AG20443 (cell line): ENCODE measurements at regions not wholly inside any gene's neighbourhood (a gene's known extent, or its start where the extent isn't known, plus 50 kb on each side); places are given as distances from the start of the nearest gene placed in this dataset.
A peak's percentile ranks its signal among the peaks of the same experiment; 100 is the strongest.

ENCODE experiments used
- DNase-seq: peaks from one replicate; pipeline ENCODE4 v3.0.0; 2012; ENCODE audit warnings: low spot score, mixed read lengths

DNA sequence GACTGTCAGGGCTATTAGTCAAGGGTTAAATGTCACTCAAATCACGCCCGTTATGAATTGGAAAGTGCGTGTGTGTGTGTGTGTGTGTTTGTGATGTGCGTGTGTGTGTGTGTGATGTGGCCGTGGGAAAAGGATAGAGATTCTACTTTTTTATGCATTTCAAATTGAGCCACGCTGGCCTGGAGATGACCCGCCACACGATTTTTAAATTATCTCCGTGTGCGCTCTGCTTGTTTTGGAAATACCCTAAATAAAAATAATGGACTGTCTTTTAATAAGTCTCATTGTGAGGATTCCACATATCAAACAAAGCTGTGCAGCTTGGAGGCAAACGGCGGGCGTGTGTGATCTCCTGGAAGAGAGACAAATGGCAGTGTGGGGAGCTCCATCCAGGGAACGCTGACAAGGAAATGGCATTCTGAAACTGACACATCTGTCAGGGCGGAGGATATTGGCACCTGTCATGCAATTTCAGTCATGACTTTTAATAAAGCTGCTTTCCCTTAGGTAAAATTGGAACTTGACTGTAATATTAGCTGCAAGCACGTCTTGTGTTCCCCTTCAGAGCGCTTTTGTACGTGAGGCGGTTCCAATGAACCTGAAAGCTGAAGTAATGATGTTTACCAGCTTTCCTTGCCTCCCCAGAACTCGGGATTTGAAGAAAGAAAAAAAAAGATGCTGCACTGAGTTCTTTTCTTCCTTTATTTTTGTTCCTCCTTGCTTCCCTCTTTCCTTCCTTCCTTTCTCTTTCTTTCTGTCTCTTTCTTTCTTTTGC is 381.8 kb upstream of the SMIM21 start:
- no peak for DNase-seq

DNA sequence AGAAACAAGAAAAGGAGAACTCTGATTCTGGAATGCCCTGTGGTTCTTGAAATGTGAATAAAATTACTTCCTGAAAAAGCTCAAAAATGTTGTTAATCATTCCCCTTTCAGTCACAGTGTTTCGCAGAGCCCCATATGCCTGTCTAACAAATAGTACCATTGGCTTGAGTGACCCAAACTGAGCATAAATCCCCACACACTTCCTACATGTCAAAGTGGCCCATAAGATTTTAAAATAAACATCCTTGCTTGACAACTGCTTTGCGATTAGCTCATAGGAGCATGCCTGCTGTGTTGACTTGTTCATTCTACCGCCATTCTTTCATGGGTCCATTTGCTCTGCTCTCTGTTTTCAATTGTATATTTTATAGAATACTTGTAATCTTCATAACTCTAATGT is 377.8 kb upstream of the SMIM21 start:
- no peak for DNase-seq

DNA sequence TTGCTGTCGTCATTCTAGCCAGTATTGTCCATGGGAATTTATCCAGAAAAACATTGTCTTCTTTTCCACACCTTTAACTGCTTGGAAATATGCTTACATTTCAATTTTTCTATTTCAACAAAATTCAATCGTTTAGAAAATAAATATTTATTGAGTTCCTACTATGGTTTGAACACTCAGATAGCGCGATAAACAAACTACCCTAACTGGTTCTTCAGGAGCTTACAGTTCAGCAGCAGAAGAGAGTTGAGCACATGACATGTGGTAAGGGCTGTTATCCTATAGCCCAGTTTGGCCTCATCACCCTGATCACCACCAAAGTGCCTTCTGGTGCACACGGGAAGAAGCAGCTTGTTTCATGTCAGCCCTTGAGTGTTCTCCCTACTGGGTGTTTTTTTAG is 375.2 kb upstream of the SMIM21 start:
- no peak for DNase-seq

DNA sequence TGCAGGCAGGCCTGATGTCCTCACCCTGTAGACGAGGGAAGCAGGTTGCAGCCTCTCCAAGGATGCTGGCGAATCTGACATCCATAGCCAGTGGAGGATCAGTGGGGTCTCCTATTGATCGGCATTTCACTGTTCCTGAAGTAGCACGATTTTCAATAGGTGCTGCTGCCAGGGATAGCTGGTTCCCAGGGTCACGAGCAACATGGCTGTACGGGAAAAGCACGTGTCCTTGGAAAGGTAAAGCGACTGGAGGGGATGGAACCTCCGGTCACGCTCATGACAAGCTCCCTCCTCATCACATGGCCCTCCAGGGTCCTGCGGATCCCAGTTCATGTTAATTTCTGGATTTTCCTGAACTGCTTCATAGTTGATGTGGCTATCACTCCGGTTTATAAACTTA is 373.7 kb upstream of the SMIM21 start:
- no peak for DNase-seq

DNA sequence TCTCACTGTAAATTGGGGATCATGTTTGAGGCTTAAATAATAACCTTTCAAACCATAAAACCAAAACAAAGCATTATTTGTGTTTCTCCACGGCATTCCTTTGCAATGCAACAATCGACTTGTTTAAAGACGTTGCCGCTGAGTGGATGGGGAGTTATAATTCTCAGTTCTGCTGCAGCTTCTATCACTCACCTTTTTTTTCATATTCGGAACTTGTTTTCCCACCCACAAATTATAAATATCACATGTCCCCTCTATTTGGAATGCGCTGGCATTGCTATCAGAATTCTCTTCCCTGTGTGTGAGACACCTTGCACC is 372.8 kb upstream of the SMIM21 start:
- DNase-seq: no peak

DNA sequence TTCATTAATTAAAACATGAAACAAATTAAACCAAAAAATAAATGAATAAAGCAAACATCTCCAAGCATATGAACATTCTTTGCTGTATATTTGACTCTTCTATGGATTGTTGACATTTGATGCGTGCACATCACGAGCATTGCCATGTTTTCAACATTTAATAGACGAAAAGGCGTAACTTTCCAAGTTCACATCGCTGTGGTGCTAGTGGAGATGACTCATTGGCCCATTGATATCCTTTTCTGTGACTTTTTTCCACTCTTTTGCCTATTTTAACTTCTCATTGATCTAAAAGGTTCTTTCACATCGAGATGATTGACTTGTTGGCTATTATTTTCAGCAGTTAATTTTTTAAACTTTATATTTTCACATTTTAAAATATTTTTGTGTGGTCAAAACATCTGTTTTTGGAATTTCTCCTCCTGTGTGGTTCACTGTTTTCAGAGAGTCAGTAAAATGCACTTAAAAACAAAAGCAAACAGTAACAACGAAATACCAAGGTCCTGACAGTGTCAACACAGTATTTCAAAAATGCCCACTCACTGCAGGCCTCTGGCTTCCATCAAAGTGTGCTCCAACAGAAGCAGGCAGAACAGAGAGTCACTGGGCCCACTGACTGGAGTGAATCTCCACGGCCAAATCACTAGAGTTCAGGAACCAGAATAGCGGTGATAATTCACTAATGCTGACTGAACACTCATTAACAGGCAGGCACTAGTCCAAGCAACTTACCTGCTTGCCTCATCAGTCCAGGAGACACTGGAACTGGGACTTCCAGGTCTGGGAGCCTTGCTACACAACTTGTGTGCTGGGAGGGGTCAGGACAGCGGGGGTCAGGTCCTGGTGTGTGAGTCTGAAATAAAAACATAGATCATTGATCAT is 372.2 kb upstream of the SMIM21 start:
- DNase-seq: peak; percentile 52

DNA sequence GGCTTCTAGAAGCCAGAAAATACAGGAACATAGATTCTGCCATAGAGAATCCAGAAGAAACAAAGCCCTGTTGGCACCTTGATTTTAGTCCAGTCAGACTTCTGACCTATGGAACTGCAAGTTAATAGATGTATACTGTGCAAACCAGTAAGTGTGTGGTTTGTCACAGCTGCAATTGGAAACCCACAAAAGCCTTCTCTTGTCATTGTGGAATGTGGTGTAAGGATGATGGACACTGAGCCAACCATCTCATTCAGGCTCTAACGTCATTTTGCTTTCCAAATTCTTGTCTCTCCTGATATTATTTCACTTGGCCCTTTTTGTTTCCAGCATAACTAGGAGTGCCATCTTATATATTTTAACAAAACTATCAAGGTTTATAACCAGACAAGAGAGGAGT is 369.5 kb upstream of the SMIM21 start:
- no peak for DNase-seq

DNA sequence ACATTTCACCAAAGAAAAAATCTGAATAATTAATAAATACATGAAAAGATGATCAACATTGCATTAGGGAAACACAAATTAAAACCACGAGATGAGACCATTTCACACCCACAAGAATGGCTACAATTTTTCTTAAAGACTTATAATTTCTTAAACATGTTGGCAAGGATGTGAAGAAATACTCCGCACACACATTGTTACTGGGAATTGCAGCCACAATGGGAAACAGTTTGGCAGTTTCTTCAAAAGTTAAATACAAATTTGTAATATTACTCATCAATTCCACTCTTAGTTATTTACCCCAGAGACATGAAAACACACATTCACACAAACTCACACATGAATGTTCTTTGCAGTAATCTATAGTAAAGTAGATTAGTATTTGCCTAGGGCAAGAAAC is 363.3 kb upstream of the SMIM21 start:
- no peak for DNase-seq

DNA sequence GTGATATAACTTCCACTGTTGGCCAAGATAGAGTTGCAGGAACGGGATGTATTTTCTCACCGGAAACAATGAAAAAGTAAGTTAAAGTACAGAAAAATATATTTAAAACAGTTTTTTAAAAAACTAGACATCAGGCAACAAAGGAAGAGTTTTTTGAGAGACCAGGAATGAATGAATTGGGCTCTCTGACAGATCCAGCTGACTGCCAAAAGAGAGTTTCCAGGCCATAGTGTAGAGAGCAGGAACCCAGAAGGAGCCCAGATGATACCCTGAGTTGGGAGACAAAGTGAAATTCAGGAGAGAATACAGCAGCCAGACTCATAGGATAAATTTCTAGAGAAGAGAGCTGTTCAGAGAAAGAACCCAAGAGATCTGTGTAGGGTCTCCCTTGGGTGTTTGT is 362.6 kb upstream of the SMIM21 start:
- no peak for DNase-seq

DNA sequence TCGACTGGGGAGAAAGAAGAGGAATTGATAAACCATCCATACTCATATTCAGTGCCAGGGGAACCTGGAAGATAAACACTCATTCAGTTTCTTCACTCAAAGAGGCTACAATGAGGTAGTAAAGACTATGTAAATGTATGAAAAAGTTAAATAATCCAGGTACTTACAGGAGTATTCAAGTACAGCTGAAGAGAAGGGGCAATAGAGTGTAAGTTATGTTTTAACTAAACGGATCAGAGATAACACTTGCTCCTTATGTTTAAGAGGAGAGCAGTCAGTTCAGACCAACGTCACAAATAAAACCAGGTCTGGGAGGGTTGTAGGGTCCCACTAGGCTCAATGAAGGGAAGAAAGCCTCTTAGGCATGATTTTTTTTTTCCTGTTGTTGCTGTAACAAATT is 358.3 kb upstream of the SMIM21 start:
- no peak for DNase-seq

DNA sequence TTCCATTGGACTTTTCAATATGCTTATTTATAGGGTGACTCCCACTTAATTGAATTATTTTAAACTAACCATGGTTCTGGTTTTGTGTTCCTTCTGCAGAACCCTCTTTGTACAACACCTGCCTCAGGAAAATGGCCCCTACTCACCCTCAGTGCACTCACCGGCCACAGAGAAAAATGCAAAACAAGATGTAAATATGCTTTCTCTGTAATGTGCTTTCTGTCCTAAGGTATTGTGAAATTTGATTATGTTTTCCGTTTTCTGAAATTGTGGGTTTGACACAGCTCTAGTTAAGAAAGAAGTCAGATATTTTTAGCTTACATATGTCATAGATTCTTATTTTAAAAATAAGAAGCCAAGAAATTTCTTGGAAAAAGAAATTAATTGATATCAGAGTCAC is 357.7 kb upstream of the SMIM21 start:
- DNase-seq: no peak

DNA sequence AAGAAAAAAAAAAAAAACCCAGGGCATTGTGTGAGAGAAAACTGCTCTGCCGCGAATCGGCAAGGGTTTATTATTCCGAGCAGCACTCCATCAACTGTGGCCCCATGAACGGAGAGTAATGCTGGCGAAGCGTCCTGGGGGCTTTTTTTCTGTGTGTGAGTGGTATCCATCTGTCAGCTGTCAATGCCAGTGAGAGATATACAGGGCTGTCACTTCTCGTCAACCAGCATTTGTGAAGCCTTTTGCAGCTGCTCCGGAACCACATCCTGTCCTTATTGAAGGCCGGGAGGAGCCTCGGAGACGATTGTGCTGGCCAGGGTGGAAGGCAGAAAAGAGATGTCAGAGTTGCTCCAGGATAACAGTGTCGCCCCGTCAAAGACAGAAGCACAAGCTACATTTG is 356.9 kb upstream of the SMIM21 start:
- DNase-seq: peak; percentile 28

DNA sequence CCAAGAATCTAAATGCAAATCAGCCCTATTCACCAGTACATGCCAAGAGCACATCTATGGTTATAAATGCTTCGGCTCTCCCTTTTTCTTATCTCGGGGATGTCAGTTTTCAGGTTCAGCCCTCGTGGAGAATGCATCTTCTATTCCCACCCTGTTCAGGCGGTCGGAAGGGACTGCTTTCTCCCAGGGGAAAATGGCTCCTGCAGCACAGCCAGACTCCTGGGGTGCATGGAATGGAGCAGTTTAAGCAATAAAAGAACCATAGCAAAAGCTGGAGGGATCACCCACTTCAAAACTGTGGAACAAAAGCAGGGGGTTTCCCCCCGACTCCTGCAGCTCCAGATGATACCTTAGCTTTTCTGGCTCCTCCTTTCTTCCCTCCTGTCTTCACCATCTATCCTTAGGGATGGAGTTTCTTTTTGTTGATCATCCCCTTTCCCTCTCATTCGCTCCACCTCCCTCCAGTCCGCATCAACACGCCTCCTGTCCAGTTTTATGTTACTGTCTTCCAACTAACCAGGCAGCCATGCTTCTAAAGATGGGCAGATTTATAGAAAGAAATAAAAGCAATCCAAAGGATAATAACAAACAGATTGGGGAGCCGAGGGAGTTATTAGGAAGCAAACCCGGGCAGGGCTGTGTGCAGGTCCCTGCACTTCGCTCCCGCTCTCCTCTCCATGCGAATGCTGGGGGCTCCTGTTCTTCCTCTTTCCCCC is 356.2 kb upstream of the SMIM21 start:
- DNase-seq: no peak

DNA sequence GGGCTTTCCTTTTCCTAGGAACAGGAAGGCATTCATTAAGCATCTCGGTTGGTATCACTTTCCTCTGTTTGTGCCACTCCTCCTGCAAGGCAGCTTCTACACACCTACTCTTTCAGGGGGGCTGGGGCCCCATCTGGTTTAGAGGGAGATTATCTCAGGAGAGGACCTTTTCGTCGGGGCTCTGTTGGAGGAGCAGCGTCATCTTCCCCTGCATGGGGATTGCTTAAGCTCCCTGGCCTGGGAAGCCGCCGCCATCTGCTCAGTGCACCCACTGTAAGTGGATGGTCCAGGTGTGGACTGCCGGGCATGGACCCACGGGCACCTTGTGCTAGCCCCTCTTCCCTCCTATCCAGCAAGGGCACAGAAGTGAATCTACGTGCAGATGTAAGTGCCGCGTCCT is 355.3 kb upstream of the SMIM21 start:
- no peak for DNase-seq

DNA sequence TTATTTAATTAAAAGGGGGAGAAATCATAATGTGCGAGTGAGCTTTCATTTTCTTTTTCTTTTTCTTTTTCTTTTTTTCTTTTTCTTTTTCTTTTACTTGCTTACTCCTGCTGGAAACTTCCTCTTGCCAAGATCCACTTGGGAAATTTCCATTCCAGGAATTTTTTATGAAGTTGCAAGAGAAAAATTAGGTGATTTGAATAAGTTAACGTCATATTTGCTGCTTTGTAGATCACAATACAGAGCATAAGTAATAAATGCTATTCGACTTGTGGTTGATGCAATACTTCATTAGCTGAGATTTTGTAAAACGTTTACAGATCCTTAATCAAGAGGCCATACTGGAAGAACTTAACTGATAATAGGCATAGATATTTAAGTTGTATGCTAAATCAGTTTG is 354.7 kb upstream of the SMIM21 start:
- no peak for DNase-seq

DNA sequence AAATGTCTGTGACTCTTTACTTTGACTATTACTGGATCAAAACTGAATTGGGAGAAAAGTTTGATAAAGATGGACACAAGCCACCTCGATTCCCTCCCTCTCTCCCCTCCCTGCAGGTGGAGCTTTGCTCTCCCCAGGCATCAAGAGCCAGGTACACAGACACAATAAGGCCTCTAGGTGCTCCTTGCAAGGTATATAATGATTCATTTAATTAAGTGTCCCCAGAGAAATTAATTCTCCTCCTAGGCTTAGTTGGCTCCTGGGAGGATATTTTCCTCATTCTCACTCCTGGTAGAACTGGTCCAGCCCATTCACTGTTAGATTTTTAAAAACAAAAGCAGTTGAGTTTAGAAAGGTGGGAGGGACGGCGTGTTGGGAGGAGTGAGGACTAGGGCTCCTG is 352.4 kb upstream of the SMIM21 start:
- DNase-seq: no peak

DNA sequence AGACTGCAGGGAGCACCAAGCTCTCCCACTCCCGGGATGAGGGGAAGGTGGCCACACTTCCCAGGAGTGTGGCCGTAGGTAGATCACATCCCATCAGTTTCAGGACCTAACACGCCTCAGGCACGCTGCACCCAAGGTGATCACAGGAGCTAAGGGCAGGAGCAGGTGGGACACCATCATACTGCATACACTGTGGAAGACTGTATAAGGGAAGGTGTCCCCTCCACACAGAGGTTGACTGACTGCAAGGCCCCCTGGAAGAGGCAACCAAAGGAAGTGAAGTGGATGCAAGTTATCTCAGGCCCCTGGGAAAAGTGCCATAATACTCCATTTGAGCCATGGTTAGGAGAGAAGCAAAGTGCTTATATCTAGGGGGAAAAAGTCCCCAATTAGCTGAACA is 351.9 kb upstream of the SMIM21 start:
- DNase-seq: no peak

DNA sequence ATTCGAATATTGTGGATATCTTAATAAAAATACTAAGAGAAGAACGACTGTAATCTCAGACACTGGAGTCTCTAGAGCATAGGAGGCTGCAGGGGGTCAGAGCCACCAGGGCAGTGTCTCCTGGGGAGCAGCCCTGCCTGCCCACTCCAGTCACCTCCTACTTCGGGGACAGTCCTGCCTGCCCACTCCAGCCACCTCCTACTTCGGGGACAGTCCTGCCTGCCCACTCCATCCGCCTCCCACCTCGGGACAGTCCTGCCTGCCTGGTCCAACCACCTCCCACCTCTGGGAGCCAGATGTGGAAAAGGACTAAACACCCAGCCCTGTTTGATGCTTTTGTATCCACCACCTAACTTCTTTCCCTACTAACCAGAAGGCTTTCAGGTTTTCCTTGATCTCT is 350.1 kb upstream of the SMIM21 start:
- DNase-seq: no peak

DNA sequence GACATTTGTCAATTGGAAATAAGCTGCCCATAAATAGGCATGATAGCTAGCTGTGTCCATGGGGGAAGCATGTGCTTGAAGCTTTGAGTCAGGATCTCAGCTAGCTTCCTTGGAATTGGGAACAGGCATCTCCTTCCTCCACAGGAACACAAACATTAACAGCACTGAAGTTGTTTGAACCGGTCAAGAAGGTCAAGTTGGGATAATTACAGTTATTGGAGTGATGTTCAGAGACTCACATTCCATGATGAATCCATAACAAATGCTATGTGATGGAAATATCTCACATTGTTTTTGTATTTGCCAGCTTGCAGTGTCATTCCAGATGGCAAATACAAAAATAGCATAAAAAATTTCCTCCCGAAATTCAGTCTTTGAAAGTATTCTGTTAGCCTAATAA is 347.6 kb upstream of the SMIM21 start:
- DNase-seq: peak; percentile 19

DNA sequence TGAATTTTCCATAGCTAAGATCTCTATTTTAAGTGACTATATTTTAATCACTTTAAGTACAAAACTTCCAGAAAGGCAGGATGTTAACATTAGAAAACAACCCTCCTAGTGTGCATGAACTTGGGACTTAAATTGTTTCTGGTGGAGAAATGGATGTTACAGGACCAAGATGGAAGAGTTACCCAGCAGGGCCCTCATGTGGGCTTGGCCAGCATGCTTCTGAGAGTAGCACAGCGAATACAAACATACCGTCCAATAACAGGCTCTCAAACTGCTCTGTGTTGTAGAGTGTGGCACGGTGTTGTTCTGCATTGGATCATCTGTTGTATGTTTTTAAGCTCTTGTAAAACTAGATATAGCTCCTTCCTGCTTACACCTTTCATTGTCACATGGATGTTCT is 346.1 kb upstream of the SMIM21 start:
- no peak for DNase-seq

DNA sequence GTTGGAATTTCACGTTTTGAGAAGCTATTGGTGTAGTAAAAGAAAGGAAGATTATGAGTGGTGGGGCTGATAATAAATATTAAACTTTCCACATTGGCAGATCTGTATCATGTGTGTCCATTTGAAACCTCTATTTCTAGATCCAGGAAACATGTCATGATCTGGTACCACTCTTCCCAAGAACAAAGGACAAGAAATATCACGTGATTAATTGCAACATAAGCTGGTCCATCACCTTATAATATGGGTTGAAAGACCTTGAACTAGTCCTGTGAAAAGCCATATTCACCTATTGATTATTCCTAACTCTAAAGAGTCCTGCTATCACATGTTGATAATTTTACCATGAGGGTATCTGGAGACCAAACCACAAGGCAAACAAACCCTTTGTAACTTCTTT is 335.3 kb upstream of the SMIM21 start:
- no peak for DNase-seq

DNA sequence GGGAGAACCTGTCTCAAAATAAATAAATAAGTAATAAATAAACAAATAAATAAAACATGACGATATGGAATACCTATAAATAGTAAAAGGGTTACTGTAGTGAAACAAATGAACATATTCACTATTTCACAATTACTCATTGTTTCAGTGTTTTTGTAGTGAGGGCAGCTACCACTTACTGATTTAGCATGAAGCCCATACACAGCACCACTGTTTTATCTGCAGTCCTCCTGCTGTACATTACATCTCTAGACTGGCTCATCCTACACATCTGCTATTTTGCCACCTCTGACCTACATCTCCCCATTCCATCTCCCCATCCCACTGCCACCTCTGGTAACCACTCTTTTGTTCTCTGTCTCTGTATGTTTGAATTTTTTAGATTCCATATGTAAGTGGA is 332.7 kb upstream of the SMIM21 start:
- no peak for DNase-seq

DNA sequence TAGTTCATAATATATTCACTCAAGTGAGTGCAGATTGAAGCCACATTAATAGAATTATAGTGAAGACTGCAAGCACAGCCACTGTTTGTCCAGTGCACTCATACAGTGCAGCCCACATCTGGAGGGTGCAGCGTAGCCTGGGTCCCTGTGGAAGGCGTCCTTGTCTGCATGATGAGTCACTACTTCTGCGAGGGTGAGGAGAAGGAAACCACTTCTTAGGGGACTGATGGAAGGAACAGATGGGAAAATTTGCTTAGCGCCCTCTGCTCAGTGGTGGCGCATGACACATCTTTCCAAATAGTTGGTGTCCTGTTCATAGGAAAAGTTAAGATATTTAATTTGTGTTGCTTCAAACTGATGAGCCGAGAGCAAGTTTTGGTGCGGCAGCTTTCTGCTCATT is 330.4 kb upstream of the SMIM21 start:
- no peak for DNase-seq
